GM12873 (cell line): ENCODE measurements at regions not wholly inside any gene's neighbourhood (a gene's known extent, or its start where the extent isn't known, plus 50 kb on each side); places are given as distances from the start of the nearest gene placed in this dataset.

Experiments
- CTCF ChIP-seq: IDR thresholded peaks from 2 replicates; pipeline ENCODE4 v1.5.1; 2012; ENCODE audit warnings: low read depth, mild to moderate bottlenecking, moderate library complexity, low read length, control low read depth; ENCODE audit not compliant: insufficient read depth; ENCODE audit errors: missing control alignments

GRCh38 chr14:42504433-42504832, 897.8 kb downstream of the LRFN5 start:
- TF ChIP-seq CTCF: no peak

GRCh38 chr14:42499137-42499536, 892.5 kb downstream of the LRFN5 start:
- TF ChIP-seq CTCF: no peak

- no peak for TF ChIP-seq CTCF
Measured at GRCh38 chr14:42490536-42490935, 883.9 kb downstream of the LRFN5 start.

GRCh38 chr14:42488965-42489364, 882.3 kb downstream of the LRFN5 start:
- no peak for TF ChIP-seq CTCF

GRCh38 chr14:42480255-42480654, 873.6 kb downstream of the LRFN5 start:
- TF ChIP-seq CTCF: no peak

GRCh38 chr14:42475289-42475688, 868.6 kb downstream of the LRFN5 start:
- no peak for TF ChIP-seq CTCF

- no peak for TF ChIP-seq CTCF
Measured at GRCh38 chr14:42470427-42470719, 863.7 kb downstream of the LRFN5 start.

GRCh38 chr14:42469637-42470426, 863.2 kb downstream of the LRFN5 start:
- no peak for TF ChIP-seq CTCF
